Activated T-helper 2 cell treated with anti-CD3 and anti-CD28 coated beads, Interferon-gamma antibody, Interleukin-2, Interleukin-4, amounts not matched to agents 10 μg/mL and 5 μg/mL and 100 μg/mL, durations not matched to agents 14 hours and 24 hours and 36 hours (primary cell): ENCODE measurements at regions not wholly inside any gene's neighbourhood (a gene's known extent, or its start where the extent isn't known, plus 50 kb on each side); places are given as distances from the start of the nearest gene placed in this dataset.
"Not testable (repeated sequence)": the region's sequence is repeated elsewhere in the genome, so short reads cannot be mapped to it uniquely, and the experiment has no call there.

ENCODE experiments used
- DNase-seq: peaks from one replicate; pipeline ENCODE4 v3.0.0; 2021; ENCODE audit warnings: low spot score
- H3K27ac Mint-ChIP-seq: one replicate; pipeline ENCODE4 v1.8.0; 2021; ENCODE audit warnings: mixed read lengths
- H3K27me3 Mint-ChIP-seq: one replicate; pipeline ENCODE4 v1.8.0; 2021; ENCODE audit warnings: low read depth, mixed read lengths
- H3K36me3 Mint-ChIP-seq: one replicate; pipeline ENCODE4 v1.8.0; 2021; ENCODE audit warnings: low read depth, mixed read lengths
- H3K4me1 Mint-ChIP-seq: one replicate; pipeline ENCODE4 v1.8.0; 2021; ENCODE audit warnings: low read depth, mixed read lengths
- H3K4me3 Mint-ChIP-seq: one replicate; pipeline ENCODE4 v1.8.0; 2021; ENCODE audit warnings: low read depth, mild to moderate bottlenecking, moderate library complexity, mixed read lengths
- H3K9me3 Mint-ChIP-seq: one replicate; pipeline ENCODE4 v1.8.0; 2021; ENCODE audit warnings: mixed read lengths
- intact Hi-C: fragments of 100-400 bp; cut with micrococcal nuclease; formaldehyde crosslinking; loops from one replicate; pipeline ENCODE4 v1.15.1; 2023

DNA sequence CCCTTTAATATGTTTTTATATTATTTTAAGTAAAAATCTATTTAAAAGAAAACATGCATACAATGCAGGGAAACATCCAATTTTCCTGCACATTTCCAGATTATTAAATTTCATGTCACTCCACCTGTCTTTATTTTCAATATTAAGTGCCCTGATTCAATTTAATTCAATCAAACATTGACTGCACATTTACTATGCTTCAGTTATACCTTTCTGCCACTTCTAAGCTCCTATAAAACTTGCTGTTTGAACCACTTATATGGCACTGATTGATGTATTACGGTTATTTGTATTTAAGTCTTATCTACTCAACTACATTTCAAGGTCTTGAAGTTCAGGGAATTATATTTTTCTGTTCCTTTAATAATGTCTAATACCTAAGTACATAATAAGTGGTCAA, 198.0 kb downstream of the CAVIN4 start:
- Mint-ChIP-seq H3K4me1 (no peaks in the 10 kb centered on the region), H3K27ac (no peak overlapping the region), H3K4me3 (no peak overlapping the region), H3K9me3 (no peaks in the 10 kb centered on the region), H3K27me3 (no peaks in the 10 kb centered on the region), H3K36me3 (no peaks in the 10 kb centered on the region)
- intact Hi-C loops: no loop called here
- no peak for DNase-seq

DNA sequence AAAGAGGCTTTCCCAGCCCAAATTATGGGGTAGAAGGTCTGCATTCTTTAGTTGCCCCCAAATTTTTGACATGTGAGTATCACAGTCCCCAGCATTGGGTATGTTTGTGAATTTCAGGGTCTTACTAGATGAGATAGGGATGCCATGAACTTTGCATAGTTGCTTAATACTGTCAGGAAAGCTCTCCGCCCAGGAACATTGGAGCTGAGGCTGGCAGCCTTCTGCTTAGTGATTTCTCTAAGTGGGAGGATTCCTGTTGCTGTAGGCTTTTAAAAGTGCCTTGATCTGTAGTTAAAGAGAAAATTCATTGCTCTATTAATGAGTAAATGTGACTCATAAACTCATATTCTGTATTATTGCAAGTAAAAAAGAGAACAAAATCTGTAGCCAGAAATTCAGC, 206.9 kb downstream of the CAVIN4 start:
- Mint-ChIP-seq H3K9me3 (no peaks in the 10 kb centered on the region), H3K27me3 (no peaks in the 10 kb centered on the region), H3K36me3 (no peaks in the 10 kb centered on the region), H3K27ac (no peak overlapping the region), H3K4me1 (no peaks in the 10 kb centered on the region), H3K4me3 (no peak overlapping the region)
- intact Hi-C loops: no loop called here
- DNase-seq: no peak

DNA sequence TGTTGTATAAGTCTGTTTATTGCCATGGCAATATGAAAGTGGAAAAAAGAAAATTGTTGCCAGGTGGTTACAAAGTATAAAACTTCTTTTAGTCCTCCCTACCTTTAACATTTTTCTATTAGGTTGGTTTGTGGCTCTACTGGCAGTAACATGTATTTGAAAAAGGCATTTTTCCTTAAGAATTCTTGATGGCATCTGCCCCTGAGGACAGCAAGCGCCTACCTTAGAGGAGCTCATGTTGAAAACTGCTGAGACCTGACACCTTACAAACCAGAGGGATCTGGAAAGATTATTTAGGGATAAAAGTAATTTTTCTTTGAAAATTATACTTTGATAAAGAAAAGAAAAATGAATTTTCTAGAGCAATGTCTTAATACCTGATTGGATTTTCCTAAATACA, 208.1 kb downstream of the CAVIN4 start:
- Mint-ChIP-seq H3K36me3 (no peaks in the 10 kb centered on the region), H3K27ac (no peak overlapping the region), H3K27me3 (no peaks in the 10 kb centered on the region), H3K9me3 (no peaks in the 10 kb centered on the region), H3K4me1 (no peaks in the 10 kb centered on the region), H3K4me3 (no peak overlapping the region)
- intact Hi-C loops: no loop called here
- DNase-seq: no peak

DNA sequence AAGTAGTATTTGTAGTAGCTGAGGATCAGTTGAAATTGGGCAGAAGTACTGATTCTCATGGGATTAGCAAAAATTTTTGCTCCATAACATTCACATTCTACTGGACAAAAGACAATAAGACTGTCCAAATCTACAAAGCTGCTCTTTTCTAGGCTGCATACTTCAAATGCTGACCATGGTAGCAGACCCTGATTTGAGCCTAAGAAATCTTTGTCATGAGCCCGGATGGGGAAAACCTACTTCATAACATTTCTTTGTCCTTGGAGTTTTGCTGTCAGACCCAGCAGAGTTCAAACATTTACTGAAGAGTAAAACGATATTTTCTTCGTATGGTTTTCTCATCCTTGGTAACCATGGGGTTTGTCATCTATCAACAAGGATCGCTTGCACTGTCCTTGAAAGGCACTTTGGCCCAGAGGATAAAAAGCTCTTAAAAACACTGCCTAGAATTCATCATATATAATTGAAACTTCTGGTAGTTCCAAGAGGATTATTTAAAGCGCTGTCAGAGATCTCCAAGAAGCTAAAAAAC, 216.9 kb downstream of the CAVIN4 start:
- Mint-ChIP-seq H3K9me3 (no peaks in the 10 kb centered on the region), H3K27ac (no peak overlapping the region), H3K4me1 (no peaks in the 10 kb centered on the region), H3K4me3 (no peak overlapping the region), H3K27me3 (no peaks in the 10 kb centered on the region), H3K36me3 (no peaks in the 10 kb centered on the region)
- intact Hi-C loops: no loop called here
- DNase-seq: no peak

DNA sequence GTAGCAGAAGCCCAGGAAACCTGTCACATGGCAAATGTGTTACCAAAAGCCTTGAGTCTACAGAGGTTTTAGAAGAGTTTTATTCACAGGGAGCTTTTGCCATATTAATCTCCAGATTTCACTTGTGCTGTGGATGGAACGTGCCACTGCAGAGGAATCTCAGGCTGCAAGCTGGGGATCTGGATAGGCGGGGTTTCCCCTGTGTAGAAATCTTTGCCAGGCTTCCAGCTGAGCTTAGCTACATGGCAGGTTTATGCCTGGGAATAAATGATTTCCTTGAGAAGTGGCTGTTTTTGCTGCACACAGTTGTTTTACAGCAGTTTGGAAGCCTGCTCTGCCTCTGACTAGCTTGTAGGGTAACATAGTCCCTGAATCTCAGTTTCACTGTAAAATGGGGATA, 224.6 kb upstream of the PLPPR1 start:
- intact Hi-C loops: no loop called here
- Mint-ChIP-seq H3K36me3 (no peaks in the 10 kb centered on the region), H3K27me3 (no peaks in the 10 kb centered on the region), H3K27ac (no peak overlapping the region), H3K4me3 (no peak overlapping the region), H3K4me1 (no peaks in the 10 kb centered on the region), H3K9me3 (no peaks in the 10 kb centered on the region)
- DNase-seq: no peak

DNA sequence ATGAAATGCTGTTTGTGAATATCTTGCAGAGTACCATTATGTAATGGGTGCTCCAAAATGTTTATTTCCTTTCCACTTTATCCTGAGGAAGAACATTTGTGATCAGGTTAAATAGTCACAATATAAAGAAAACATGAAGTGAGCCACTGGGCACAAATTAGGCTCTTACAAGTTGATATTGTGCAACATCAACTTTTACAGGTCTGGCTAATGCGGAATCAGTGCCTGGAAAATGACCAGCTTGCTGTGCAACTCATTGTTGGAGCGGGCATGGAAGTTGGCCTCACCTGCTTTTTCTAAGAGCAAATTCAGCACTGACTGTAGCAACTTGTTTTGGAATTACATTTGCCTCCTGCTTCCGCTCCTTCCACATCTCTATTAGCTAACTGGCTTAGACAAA, 216.9 kb upstream of the PLPPR1 start:
- Mint-ChIP-seq H3K27ac (no peak overlapping the region), H3K4me1 (no peaks in the 10 kb centered on the region), H3K4me3 (no peak overlapping the region), H3K9me3 (no peaks in the 10 kb centered on the region), H3K27me3 (no peaks in the 10 kb centered on the region), H3K36me3 (no peaks in the 10 kb centered on the region)
- no peak for DNase-seq
- intact Hi-C loops: no loop called here

DNA sequence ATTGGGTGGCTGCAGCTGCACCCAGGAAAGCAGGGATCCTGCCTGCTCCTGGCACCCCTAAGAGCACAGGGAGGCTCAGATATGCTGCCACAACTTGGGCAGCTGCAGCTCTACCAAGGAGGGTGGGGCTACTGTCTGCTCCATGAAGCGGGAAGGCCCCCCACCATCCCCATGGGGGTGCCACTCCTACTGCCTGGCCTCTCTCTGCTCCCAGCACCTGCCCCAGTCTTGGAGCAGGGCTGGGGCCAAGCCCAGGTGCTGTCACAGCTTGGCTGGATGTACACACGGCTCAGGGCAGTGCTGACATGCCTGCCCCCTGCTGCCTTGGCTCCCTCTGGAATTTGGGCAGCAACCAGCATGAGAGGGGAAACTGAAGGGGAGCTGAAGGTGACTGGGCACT, 214.7 kb upstream of the PLPPR1 start:
- Mint-ChIP-seq H3K27me3 (no peaks in the 10 kb centered on the region), H3K9me3 (no peaks in the 10 kb centered on the region), H3K4me1 (no peaks in the 10 kb centered on the region), H3K36me3 (no peaks in the 10 kb centered on the region), H3K27ac (no peak overlapping the region), H3K4me3 (no peak overlapping the region)
- intact Hi-C loops: no loop called here
- no peak for DNase-seq

DNA sequence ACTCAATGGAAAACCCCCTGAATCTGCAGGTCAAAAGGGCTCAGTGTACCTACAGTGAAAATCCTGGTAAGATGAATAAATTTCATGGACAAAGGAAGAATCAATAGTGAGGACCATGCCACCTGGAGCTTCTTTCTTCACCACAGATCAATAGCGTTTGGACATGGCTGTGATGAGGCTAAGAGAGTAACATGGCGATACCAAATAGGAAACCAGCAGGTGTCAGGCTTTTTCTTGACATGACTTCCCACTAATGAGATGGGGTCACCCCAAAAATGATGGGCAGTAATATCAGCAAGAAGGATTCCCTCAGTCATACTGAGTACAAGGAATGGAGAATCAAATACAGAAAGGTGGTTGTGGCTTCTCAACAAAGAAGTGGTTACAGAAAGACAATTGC, 208.5 kb upstream of the PLPPR1 start:
- Mint-ChIP-seq H3K27ac (no peak overlapping the region), H3K9me3 (no peaks in the 10 kb centered on the region), H3K4me3 (no peak overlapping the region)

DNA sequence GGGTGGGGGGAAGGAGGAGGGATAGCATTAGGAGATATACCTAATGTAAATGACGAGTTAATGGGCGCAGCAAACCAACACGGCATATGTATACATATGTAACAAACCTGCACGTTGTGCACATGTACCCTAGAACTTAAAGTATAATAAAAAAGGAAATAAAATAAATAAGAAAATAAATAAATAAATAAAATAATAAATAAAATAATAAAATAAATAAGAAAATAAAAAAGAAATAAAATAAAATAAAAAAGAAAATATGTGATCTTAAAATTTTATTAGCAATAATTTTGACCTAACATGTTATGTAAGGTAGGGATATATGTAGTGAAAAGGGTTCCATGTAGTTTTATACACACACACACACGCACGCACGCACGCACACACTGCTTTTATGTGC, 195.5 kb upstream of the PLPPR1 start:
- intact Hi-C loops, H3K4me3 Mint-ChIP-seq, H3K4me1 Mint-ChIP-seq, H3K36me3 Mint-ChIP-seq, DNase-seq, H3K27me3 Mint-ChIP-seq, H3K27ac Mint-ChIP-seq, H3K9me3 Mint-ChIP-seq: not testable (repeated sequence)

More for the DNA sequence above, 208.5 kb upstream of the PLPPR1 start:
- Mint-ChIP-seq H3K36me3 (no peaks in the 10 kb centered on the region), H3K27me3 (no peaks in the 10 kb centered on the region), H3K4me1 (no peaks in the 10 kb centered on the region)
- no peak for DNase-seq
- intact Hi-C loops: no loop called here

DNA sequence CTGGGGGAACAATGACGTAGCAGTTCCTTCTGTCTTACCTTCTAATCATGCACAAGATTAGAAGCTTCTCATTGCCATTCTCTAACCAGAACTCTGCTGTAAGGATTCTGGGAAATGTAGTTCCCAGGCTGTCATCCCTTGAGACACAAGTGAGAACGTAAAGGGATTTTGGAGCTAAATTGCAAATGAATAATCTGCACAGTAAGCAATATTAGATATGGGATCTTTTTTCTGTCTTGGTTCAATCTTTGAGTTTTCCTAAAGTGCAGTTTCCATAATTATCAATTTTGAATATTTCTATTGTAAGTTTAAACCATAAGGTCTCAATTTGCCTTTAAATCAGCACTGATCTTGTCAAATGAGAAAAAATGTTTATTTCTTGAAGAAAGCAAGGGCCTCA, 189.7 kb upstream of the PLPPR1 start:
- intact Hi-C loops: no loop called here

DNA sequence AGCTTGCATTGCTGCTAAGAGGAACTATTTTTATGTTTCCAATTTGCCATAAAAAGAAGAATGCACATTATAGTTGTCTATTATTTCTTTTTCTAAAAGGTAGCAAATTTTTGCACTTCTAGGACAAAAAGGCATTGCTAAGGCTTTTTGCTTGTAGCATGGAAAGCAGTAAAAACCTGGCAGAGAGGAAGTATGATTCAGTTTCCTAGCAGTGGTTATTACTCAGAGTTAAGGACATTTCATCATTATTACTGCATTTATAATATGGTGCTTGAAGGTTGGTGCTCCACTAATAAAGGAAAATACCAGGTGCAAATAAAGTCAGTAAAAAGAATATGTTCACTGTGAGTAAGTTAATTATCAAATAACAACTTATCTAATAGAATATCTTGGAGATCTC, 179.8 kb upstream of the PLPPR1 start:
- intact Hi-C loops: no loop called here
- no peaks in the 10 kb centered on the region for H3K4me1 Mint-ChIP-seq

More for the DNA sequence above, 189.7 kb upstream of the PLPPR1 start:
- Mint-ChIP-seq H3K27me3 (no peaks in the 10 kb centered on the region), H3K36me3 (no peaks in the 10 kb centered on the region), H3K27ac (no peak overlapping the region), H3K9me3 (no peaks in the 10 kb centered on the region), H3K4me3 (no peak overlapping the region), H3K4me1 (no peaks in the 10 kb centered on the region)
- no peak for DNase-seq

DNA sequence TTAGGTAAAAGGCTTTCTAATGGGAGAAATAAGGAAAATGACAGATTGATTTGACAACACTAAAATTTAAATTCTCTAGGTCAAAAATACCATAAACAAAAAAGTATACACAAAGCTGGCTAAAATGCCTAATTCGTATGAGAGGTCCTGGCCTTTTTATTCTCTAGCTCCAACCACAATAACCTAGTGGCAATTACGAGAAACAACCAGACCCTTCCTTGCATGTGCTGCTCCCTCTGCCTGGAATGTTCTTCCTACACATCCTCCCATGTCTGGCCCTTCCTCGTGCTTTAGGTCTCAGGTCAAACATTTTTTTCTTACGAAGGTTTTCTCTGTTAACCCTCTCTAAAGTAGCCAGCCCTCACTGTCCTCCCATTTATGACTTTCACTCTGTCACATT, 176.4 kb upstream of the PLPPR1 start:
- no peak overlapping the region for H3K27ac Mint-ChIP-seq
- no peaks in the 10 kb centered on the region for H3K4me1 Mint-ChIP-seq
- no peaks in the 10 kb centered on the region for H3K27me3 Mint-ChIP-seq
- H3K9me3 Mint-ChIP-seq: no peaks in the 10 kb centered on the region
- DNase-seq: no peak
- intact Hi-C loops: no loop called here
- H3K36me3 Mint-ChIP-seq: no peaks in the 10 kb centered on the region
- no peak overlapping the region for H3K4me3 Mint-ChIP-seq

More for the DNA sequence above, 179.8 kb upstream of the PLPPR1 start:
- Mint-ChIP-seq H3K27ac (no peak overlapping the region), H3K9me3 (no peaks in the 10 kb centered on the region), H3K4me3 (no peak overlapping the region), H3K27me3 (no peaks in the 10 kb centered on the region), H3K36me3 (no peaks in the 10 kb centered on the region)
- DNase-seq: no peak

DNA sequence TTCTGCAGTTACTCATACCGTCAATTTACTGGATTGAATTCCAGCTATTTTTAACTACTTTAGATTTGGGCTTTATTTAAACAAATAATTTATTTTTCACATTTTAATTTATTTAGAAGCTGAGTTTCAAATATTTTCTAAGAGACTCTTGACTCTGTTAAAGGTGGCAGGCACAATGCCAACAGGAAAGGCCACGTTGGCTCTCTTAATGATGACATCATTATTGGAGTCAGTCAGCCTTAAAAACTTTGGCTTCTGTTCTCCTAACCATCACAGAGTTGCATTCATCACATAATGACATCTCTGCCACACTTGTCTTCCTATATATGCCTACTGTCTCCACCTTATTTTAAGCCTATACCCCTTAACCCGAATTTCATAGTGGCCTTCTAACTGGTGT, 172.3 kb upstream of the PLPPR1 start:
- Mint-ChIP-seq H3K27ac (no peak overlapping the region), H3K36me3 (no peaks in the 10 kb centered on the region), H3K27me3 (no peaks in the 10 kb centered on the region), H3K9me3 (peaks cover 5% of the 10 kb centered on the region), H3K4me1 (no peaks in the 10 kb centered on the region), H3K4me3 (no peak overlapping the region)
- intact Hi-C loops: no loop called here
- DNase-seq: no peak

DNA sequence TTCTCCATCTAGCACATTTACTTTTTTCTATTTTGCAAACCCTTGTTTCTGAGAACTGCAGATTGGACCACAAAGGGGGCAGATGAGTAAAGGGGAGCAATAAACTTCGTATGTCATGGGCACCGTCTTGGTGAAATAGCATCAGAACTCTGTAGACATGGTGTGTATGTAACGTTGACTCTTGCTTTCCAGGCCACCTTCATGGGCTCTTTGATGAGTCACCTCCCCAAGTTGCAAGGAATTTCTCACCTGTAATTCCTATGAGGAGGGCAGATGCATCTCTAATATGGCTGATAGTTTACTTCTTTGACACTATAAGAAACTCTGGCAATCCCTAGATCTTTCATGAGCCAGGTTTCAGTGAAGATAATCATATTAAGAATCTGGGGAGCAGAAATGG, 163.4 kb upstream of the PLPPR1 start:
- Mint-ChIP-seq H3K4me1 (no peaks in the 10 kb centered on the region), H3K27me3 (no peaks in the 10 kb centered on the region)

More for the DNA sequence above, 163.4 kb upstream of the PLPPR1 start:
- H3K4me3 Mint-ChIP-seq: no peak overlapping the region
- H3K9me3 Mint-ChIP-seq: peaks cover 14% of the 10 kb centered on the region
- no peak overlapping the region for H3K27ac Mint-ChIP-seq
- no peaks in the 10 kb centered on the region for H3K36me3 Mint-ChIP-seq
- intact Hi-C loops: no loop called here
- DNase-seq: no peak
